ENCODE measurements at regions not wholly inside any gene's neighbourhood (a gene's known extent, or its start where the extent isn't known, plus 50 kb on each side); places are given as distances from the start of the nearest gene placed in this dataset.

DNA sequence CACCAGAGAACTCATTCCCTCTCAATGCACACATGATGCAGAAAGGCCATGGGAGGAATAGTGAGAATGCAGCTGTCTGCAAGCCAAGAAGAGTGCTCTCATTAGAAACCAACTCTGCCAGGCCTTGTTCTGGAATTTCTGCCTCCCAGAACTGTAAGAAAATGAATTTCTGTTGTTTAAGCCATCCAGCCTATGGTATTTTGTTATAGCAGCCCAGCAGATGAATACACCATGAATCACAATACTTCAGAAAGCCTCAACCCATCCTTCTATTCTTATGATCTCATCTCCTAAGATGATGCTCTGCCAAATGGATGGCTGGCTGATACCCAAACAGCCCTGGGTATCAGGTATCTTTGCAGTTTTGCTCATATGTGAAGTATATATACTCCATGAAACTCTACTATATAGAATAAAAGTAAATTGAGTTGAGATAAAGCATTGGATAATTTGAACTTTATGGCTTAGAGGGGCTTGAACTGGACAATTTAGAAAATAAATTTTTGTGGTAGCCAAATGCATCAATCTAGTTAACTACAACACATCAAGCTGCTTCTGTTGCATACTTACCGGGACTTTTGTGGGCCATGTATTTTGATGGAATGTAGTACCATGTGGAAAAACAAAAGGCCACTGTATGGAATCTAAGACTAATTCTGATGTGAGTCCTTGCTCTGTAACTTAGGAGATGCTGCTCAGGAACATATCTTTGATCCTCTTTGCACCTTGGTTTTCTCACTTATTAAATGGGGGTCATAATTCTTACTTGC, 245.9 kb downstream of the HS3ST1 start:
- no peak for DNase-seq

DNA sequence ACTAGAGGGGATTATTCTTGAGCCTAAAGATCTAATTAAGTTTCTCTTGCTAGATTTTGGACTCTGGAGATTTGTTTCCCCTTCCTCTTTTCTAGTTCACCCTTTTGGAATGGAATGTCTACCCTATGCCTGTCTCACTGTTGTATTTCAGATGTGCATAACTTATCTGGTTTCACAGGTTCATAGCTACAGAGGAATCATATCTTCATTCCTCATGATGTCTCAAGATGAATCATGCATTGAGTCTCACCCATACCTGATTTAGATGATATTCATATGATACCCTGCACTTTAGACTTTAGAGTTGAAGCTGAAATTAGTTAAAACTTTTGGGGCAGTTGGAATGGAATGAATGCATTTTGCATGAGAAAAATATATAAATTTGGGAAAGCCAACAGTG, 246.7 kb downstream of the HS3ST1 start:
- DNase-seq: no peak

DNA sequence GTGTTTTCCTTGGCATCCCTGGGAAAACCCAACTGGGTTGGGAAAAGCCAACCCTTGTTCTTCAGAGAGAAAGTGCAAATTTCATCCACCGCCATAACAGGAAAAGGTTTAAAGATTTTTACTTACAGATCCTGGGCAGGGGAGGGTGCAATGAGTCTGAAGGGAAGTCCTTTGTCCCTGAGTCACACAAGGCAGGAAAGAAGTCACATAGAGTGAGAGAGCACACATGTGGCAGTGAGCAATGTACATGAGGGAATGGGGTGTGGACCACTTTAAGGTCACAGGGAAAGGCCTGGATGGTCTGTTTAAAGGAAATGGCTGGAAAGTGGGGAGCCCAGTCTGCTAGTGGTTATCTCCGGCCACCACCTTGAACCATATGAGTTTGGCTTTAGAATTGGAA, 248.9 kb downstream of the HS3ST1 start:
- DNase-seq: no peak

DNA sequence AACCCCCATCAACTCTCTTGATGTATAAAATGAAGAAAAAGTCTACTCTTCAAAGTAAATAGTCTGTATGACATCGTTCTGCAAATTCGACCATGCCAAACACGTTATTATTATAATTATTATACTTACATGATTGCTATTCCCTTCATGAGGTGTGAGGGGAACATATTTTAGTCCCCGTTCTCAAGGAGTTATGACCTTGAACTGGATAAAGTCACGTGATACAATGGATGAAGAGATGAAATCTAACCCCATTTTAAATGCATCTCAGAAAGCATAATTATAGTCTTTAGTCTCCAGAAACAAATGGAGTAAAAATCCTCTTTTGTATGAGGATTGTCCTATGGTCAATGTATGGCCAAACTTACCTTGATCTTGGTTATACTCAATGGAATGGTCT, 250.3 kb downstream of the HS3ST1 start:
- DNase-seq: no peak

DNA sequence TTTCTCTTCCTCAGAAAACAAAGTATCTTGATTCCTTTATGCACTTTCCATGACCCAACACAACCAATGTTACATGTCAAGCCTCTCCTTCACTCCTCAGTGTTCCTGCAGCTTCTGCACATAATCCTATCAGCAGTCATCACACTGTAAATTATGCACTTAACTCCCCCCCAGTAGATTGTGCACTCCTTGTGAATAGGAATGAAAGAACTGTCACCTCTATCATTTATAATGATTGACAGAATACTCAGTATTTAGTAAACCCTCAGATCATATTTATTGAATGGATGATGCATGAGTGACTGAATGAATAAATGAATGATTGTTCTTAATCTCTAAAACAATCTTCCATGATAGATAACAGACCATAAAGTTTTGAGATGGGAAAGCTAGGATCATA, 253.3 kb downstream of the HS3ST1 start:
- no peak for DNase-seq

DNA sequence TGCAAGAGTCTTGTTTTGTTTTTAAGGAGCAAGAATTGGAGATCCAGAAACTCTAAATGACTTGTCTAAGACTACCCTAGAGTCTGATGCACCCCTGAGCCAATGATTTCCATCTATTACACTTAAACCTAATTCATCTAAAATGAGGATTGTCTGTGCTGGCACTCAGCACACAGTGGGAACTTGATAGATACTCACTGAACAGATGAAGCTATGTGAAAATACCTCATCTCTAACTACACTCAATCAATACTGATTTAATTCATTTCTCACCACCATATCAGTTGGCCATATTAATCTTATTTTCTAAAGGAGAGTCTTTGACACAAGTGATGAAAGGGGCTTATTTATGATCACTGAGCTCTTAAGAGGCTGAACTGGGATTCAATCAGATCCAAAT, 262.1 kb downstream of the HS3ST1 start:
- no peak for DNase-seq

DNA sequence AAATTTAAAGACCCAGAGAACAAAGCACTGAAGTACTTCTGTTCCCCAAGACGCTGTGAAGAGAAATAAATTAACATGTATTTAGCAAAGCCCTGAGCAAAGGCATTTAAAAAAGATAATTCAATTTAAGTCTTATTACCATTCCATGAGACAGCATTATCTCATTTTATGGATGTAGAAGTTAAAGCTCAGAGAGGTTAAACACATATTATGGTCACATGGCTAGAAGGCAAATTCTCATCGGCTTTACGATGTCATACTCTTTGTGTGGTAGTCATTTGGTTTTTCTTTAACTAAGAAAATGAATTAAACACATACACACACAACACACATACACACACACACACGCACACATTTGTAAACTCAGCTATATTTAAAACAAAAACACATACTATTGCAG, 262.7 kb downstream of the HS3ST1 start:
- no peak for DNase-seq

DNA sequence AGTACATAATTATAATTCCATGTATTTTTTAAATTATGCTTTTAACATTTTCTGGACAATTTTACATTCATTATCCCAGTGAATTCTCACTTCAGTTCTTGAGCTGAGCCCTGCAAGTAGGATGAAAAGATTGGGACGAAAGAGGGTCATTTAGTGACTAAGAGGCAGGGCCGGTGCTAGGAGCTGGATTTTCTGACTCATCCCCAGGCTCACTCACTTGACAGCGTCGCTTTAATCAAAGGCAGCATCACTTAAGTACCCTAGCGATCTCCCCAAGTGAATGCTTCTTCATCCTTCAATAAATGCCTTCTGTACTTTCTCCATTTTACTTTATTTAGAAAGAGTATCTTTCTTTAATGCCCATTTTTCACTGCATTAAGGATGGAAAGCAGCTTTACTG, 263.6 kb downstream of the HS3ST1 start:
- DNase-seq: no peak

DNA sequence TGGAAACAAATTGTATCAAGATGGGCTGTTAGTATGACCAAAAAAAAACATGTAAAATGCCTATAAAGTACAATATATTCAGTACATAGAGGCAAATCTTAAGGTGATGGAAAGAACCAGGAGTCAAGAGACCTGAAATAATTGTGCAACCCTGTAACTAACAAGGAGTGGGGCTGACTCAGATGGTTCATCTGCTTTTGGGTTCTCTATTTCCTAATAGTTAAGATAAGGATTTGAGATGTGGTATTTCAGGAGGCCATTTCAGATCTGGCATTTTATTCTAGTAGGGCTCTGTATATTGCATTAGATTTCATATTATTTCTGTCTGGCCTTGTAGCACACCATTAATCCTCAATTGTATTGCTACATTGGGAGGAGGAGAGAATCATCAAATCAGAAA, 268.4 kb downstream of the HS3ST1 start:
- DNase-seq: peak; percentile 18

DNA sequence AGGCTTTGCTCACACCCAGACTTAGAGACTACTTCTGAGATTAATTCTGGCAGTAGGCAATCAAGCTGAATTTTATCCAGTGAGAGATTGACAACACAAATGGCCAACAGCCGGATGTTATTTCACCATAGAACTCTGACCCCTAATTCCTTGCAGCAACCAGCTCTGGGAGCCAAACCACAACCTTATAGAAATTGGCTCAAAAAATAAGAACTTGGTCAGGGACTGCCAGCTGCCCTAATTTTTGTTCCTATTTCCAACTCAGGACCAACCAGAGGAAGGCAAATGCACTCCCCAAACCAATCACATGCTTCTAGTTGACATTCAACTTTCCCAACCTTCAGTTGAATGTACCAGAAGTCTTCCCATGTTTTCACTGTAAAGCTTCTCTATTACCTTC, 269.7 kb downstream of the HS3ST1 start:
- no peak for DNase-seq

DNA sequence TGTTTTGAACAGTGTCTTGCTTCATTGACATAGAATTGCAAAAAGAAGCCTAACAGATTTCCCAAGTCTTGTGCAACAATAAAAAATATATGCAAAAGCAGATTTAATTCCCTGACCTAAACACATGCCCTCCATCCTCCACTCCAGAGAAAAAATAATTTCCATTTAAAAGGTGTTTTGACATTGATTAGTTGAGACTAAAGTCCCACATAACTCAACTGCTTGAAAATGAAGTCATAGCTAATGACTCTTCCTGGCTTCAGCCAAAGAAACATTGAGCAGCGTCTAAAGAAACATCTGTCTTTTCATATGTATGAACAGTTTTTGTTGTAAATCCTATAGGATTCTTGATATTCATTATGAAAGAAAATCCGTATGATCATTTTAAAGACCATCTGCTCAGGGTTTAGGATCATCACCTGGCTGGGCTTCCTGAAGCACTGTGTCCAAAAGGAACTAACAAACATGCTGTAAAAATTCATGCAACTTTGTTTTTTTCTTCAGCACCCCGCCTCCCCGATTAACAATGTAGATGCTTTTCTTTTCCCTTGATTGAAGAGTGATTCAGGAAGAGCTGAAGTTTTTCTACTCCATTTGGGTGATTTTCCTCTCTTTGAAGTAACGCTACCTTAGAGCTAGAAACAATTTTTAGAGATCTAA, 273.4 kb downstream of the HS3ST1 start:
- no peak for DNase-seq

DNA sequence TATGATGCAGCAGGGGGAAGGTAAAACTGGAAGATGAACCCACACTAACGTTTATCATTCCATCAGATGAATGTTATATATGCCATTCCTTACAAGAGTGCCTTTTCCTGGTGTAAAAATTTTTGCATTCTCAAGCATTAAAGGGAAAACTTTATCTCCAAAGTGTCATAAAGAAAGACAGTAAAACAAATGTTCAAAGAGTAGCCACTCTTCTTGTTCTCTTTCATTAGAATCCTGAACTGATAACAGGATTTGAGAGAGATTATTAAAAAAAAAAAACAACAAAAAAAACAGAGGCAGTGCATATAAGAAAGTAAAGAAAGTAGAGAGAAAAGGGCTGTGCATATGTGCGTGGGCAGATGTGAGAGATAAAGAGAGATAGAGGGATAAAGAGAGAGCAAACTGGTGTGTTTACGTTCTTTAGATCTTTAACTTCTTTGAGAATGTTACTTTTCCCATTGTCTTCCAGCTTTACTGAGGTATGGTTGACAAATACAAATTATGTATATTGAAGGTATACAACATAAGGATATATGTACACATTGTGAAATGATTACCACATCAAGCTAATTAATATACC, 275.4 kb downstream of the HS3ST1 start:
- DNase-seq: no peak

DNA sequence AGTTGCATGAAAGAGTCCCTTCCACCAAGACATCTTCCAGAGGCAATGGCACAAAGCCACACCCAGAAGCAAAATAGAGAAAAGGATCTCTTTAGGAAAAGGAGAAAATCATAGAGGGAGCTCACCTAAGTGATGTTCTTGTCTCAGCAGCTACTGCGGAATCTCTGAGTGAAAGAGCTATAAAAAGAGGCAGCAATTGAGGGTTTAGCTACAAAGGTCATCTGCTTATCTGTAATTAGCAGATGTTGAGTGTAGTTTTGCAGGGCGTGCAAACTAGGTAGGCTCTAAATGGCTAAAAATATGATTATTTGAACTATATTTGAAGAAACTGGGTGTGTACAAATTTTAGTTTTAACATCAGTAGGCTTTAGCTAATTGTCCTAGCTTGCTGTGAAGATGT, 276.0 kb downstream of the HS3ST1 start:
- DNase-seq: no peak

DNA sequence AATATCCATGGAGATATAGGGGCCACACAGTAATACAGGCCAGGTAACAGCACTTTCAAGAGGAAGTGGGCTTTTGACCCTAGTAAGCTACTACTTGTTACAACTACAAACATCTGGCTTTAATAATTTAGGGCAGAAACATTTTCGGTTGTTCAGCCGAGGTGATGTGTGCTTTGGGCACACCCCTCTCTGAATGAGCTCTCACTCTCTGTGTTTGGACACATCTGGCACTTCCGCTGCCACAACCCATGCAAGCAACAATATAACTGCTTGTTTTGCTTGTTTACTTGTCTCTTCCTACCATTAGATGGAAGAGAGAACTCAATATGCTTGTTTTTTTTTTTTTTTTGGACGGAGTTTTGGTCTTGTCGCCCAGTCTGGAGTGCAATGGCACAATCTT, 277.2 kb downstream of the HS3ST1 start:
- no peak for DNase-seq

DNA sequence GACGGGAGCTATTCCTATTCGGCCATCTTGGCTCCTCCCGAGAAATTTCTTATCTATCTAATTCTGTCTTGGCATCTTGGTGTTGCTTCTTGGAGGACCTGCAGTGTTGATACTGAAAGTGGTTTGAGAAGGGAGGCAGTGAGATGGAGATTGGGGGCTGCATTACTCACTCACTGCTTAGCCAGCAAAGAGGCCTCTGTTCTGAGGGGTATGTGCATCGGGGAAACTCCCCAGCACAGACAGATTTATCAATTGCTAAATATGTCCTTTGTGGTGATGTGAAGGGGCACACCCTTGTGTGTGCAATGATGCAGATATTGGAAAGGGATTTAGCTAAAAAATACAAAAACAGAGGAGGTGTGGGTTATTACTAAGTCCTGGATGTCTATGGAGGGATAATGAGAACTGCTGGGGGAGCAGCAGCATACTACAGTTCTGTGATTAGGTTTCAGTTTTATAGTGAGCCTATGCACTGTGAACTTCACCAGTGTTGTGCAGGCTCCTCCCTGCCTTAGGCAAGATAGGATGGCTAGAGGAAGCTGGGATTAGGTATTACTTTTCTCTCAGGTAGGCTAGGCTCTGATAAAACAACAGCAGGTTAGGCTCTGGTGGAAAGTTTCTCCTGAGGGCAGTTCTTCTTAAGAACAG, 279.0 kb downstream of the HS3ST1 start:
- no peak for DNase-seq

DNA sequence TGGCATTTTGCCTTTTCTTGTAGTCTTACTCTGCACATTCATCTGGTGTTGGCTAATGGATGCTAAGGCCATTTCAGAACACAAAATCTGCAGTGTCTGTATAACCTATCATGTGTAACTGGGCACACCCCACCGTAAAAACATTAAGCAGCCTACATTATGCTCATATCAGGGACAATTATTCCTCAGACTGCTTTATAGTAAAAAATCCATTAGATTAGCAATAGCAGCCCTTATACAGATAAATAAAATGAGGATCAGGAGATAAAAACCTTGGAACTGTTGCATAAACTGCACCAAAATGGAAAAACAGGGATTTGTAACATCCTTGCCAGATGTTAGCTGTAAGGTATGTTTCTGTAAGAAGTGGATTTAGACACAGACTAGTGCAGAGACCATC, 288.8 kb downstream of the HS3ST1 start:
- no peak for DNase-seq

DNA sequence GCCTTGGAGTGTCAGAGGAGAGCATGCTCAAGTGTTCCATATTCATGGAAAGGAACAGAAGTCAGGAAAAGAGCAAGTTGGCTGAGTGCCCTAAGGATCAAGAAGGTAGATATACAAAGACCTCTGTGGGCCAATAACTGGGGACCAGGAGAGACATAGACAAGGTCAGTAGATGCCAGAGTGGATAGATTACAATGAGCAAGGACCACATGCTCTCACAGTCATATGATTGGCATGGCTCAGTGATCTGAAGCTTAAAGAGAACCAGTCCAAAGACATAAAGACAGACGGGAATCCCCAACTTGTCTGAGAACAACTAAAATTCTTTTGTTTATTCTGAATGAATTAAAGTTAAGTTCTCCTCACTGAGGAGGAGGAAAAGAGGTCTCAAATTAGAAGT, 289.7 kb downstream of the HS3ST1 start:
- no peak for DNase-seq

DNA sequence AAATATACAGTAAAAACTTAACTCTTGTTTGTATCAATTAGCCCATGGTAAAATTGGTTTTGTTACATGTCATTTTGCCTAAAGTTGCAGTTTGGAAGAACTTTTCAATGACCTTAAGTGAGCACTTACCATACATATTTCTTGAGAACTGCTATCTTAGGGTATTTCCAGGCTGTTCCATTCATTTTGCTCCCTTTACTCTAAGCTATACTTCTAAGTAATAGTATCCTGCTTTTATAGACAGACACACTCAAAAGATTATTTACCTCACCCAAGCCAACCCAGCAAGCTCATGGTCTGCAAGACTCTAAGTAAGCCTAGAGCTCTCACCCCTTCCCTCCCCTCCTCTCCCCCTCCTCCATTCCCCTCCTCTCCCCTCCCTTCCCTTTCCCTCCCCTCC, 294.0 kb downstream of the HS3ST1 start:
- no peak for DNase-seq

DNA sequence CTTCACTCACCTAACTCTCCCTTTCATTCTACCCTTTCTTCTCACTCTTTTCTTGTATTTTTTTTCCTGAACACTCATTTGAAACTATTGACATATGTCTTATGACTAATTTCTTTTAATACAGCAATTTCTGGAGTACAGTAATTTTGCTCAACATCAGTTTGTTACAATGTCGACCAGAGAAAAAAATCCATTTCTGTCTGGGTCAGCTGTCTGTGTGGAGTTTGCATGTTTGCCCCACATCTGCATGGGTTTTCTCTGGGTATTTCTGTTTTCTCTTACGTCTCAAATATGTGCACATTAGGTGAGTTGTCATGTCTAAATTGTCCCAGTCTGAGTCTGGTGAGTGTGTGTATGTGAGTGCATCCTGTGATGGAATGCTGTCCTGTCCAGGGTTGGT, 294.8 kb downstream of the HS3ST1 start:
- DNase-seq: no peak

DNA sequence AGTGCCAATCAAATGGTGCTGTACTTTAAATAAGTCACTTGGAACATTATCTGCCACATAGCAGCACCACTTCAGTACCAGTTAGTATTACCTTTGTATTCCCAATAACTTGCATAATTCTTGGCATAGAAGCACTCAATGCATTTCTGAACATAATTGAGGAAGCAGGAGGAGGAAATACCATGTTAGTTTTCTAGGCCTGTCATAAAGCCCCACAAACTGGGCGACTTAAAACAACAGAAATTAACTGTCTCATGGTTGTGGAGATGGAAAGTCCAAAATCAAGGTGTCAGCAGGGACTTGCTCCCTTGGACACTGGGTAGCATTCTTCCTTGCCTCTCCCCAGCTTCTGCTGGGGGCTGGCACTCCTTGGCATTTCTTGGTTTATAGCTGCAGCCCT, 296.2 kb downstream of the HS3ST1 start:
- no peak for DNase-seq

DNA sequence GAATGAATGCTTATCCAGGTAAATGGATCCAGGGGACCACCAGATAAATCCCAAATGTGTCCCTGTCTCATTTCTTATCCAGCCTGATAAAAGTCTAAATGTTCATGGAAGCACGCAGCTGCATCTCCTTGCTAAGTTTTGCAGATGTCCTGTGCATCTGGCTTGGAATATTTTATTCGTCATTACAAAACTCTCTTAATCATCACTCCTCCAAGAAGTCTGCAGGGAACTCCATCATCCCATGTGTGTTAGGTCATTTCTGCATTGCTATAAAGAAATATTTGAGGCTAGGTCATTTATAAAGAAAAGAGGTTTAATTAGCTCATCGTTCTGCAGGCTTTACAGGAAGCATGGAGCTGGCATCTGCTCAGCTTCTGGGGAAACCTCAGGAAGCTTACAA, 297.2 kb downstream of the HS3ST1 start:
- no peak for DNase-seq

DNA sequence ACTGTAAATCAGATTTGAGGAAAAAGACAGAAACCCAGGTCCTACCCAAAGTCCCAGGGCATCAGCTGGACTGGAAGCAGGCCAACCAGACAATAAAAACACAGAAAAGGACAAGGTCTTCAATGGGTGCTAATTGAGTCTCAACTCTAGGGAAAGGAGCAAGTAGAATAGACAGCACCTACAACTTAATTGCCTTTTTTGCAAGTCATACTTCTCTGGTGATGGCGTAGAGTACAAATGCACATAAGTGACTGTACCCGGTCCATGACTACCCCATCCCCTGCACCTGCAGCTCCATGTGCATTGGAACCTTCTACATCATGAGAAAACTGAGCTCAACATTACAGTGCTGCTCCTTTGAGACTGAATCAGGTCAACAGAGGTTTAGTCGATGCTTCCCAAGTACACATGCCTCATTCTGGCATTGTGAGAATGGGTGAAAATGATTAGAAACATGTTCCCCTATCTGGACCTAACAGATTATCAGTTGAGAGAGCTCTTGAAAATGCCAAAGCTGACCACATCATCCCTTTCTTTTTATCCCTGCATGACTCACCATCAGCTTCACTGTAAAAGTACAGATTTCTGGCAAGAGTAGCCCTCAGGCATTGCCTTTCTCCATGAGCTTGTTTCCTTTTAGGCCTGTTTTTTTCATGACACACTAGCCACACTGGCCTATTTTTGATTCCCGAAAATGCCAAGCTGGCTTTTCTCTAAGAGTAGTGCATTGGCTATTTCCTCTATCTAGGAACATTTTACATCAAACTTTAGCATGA, 298.3 kb downstream of the HS3ST1 start:
- DNase-seq: peak; percentile 2

DNA sequence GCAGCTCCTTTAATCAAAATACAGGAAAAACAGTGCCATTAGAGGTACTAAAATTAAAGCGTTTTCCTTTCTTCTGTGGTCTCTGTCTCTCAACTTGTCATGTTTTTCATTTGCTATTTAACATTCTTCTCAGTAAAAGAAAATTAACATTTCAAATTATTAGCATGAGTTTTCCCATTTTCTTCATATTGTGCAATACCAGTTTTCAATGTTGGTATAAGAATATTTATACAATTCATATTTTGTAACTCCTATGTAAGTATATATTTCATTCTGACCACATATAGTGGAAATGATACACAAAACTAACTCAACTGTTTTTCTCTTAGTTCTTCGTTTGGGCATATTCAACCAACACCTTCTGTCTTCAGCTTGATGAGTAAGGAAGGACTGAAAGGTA, 308.3 kb downstream of the HS3ST1 start:
- no peak for DNase-seq

Data from hematopoietic multipotent progenitor cell treated with erythropoietin and hydrocortisone succinate and interleukin-3 and kit ligand, for 6 days (in vitro differentiated cells).